ENCODE measurements at regions not wholly inside any gene's neighbourhood (a gene's known extent, or its start where the extent isn't known, plus 50 kb on each side); places are given as distances from the start of the nearest gene placed in this dataset.
A peak's percentile ranks its signal among the peaks of the same experiment; 100 is the strongest.

- DNase-seq: no peak
- Mint-ChIP-seq H3K4me3 (no peak overlapping the region), H3K9me3 (peaks cover 0 to 4% (median 0%) of the 10 kb centered on the region in 7 donors), H3K4me1 (peaks cover 3 to 18% (median 10%) of the 10 kb centered on the region in 4 donors), H3K27me3 (no peaks in the 10 kb centered on the region), H3K27ac (no peak overlapping the region), H3K36me3 (no peaks in the 10 kb centered on the region)
- Histone ChIP-seq H3K4me1 (ENCODE audit: control insufficient read depth, insufficient read depth, low read length, poor library complexity, severe bottlenecking) (peaks cover 6% of the 10 kb centered on the region), H3K36me3 (ENCODE audit: control insufficient read depth, insufficient read depth, low read length) (no peaks in the 10 kb centered on the region), H3K27me3 (ENCODE audit: control insufficient read depth, insufficient read depth, low read length) (no peaks in the 10 kb centered on the region), H3K4me3 (ENCODE audit: low read depth, low read length) (no peak overlapping the region), H3K9me3 (ENCODE audit: control insufficient read depth in 2 of 2, low read length in 2 of 2) (no peaks in the 10 kb centered on the region), H3K27ac (ENCODE audit: insufficient read depth, low read length, poor library complexity, severe bottlenecking) (no peak overlapping the region)
- no peak for ATAC-seq (ENCODE audit: low read depth in 2 of 2)
Measured at GRCh38 chr2:191578031-191578430, 99.9 kb upstream of the NABP1 start.

- no peaks in the 10 kb centered on the region for H3K4me1 ChIP-seq (ENCODE audit: control insufficient read depth, insufficient read depth, low read length, poor library complexity, severe bottlenecking)
- DNase-seq (no peak), ATAC-seq (ENCODE audit: low read depth in 2 of 2) (no peak)
- H3K9me3 Mint-ChIP-seq: peaks cover 0 to 4% (median 0%) of the 10 kb centered on the region in 7 donors
- no peaks in the 10 kb centered on the region for H3K27me3 Mint-ChIP-seq
- no peaks in the 10 kb centered on the region for H3K27me3 ChIP-seq (ENCODE audit: control insufficient read depth, insufficient read depth, low read length)
- H3K36me3 Mint-ChIP-seq: no peaks in the 10 kb centered on the region
- peaks cover 0 to 4% (median 1%) of the 10 kb centered on the region in 4 donors for H3K4me1 Mint-ChIP-seq
- no peak overlapping the region for H3K4me3 Mint-ChIP-seq
- H3K27ac Mint-ChIP-seq: peak overlapping the region in 1 of 3 donors; percentile 10
- H3K4me3 ChIP-seq (ENCODE audit: low read depth, low read length): no peak overlapping the region
- no peaks in the 10 kb centered on the region for H3K9me3 ChIP-seq (ENCODE audit: control insufficient read depth in 2 of 2, low read length in 2 of 2)
- no peaks in the 10 kb centered on the region for H3K36me3 ChIP-seq (ENCODE audit: control insufficient read depth, insufficient read depth, low read length)
- no peak overlapping the region for H3K27ac ChIP-seq (ENCODE audit: insufficient read depth, low read length, poor library complexity, severe bottlenecking)
Measured at GRCh38 chr2:191580581-191580980, 97.4 kb upstream of the NABP1 start.

GRCh38 chr2:191581003-191581402 is 96.9 kb upstream of the NABP1 start:
- H3K27me3 Mint-ChIP-seq: peaks cover 2% of the 10 kb centered on the region
- Histone ChIP-seq H3K27me3 (ENCODE audit: control insufficient read depth, insufficient read depth, low read length) (no peaks in the 10 kb centered on the region), H3K36me3 (ENCODE audit: control insufficient read depth, insufficient read depth, low read length) (no peaks in the 10 kb centered on the region), H3K27ac (ENCODE audit: insufficient read depth, low read length, poor library complexity, severe bottlenecking) (no peak overlapping the region), H3K9me3 (ENCODE audit: control insufficient read depth in 2 of 2, low read length in 2 of 2) (no peaks in the 10 kb centered on the region), H3K4me3 (ENCODE audit: low read depth, low read length) (no peak overlapping the region), H3K4me1 (ENCODE audit: control insufficient read depth, insufficient read depth, low read length, poor library complexity, severe bottlenecking) (no peaks in the 10 kb centered on the region)
- H3K36me3 Mint-ChIP-seq: no peaks in the 10 kb centered on the region
- peaks cover 0 to 9% (median 3%) of the 10 kb centered on the region in 4 donors for H3K4me1 Mint-ChIP-seq
- DNase-seq (no peak), ATAC-seq (ENCODE audit: low read depth in 2 of 2) (no peak)
- H3K4me3 Mint-ChIP-seq: no peak overlapping the region
- H3K27ac Mint-ChIP-seq: peak overlapping the region in 1 of 3 donors; percentile 10
- peaks cover 0 to 4% (median 0%) of the 10 kb centered on the region in 7 donors for H3K9me3 Mint-ChIP-seq

- no peak overlapping the region for H3K27ac ChIP-seq (ENCODE audit: insufficient read depth, low read length, poor library complexity, severe bottlenecking)
- Mint-ChIP-seq H3K27me3 (peaks cover 4% of the 10 kb centered on the region), H3K36me3 (no peaks in the 10 kb centered on the region), H3K9me3 (peaks cover 0 to 4% (median 0%) of the 10 kb centered on the region in 7 donors), H3K4me3 (no peak overlapping the region), H3K27ac (no peak overlapping the region), H3K4me1 (peaks cover 0 to 13% (median 3%) of the 10 kb centered on the region in 4 donors)
- no peaks in the 10 kb centered on the region for H3K9me3 ChIP-seq (ENCODE audit: control insufficient read depth in 2 of 2, low read length in 2 of 2)
- H3K36me3 ChIP-seq (ENCODE audit: control insufficient read depth, insufficient read depth, low read length): no peaks in the 10 kb centered on the region
- DNase-seq: no peak
- no peak for ATAC-seq (ENCODE audit: low read depth in 2 of 2)
- no peak overlapping the region for H3K4me3 ChIP-seq (ENCODE audit: low read depth, low read length)
- no peaks in the 10 kb centered on the region for H3K4me1 ChIP-seq (ENCODE audit: control insufficient read depth, insufficient read depth, low read length, poor library complexity, severe bottlenecking)
- no peaks in the 10 kb centered on the region for H3K27me3 ChIP-seq (ENCODE audit: control insufficient read depth, insufficient read depth, low read length)
Measured at GRCh38 chr2:191582355-191582754, 95.6 kb upstream of the NABP1 start.

GRCh38 chr2:191591025-191591424 is 86.9 kb upstream of the NABP1 start:
- Mint-ChIP-seq H3K27ac (no peak overlapping the region), H3K27me3 (peaks cover 5% of the 10 kb centered on the region), H3K4me3 (no peak overlapping the region), H3K9me3 (peaks cover 0 to 3% (median 0%) of the 10 kb centered on the region in 7 donors), H3K36me3 (no peaks in the 10 kb centered on the region), H3K4me1 (peaks cover 0 to 4% (median 3%) of the 10 kb centered on the region in 4 donors)
- Histone ChIP-seq H3K4me1 (ENCODE audit: control insufficient read depth, insufficient read depth, low read length, poor library complexity, severe bottlenecking) (no peaks in the 10 kb centered on the region), H3K9me3 (ENCODE audit: control insufficient read depth in 2 of 2, low read length in 2 of 2) (no peaks in the 10 kb centered on the region), H3K36me3 (ENCODE audit: control insufficient read depth, insufficient read depth, low read length) (no peaks in the 10 kb centered on the region), H3K4me3 (ENCODE audit: low read depth, low read length) (no peak overlapping the region), H3K27ac (ENCODE audit: insufficient read depth, low read length, poor library complexity, severe bottlenecking) (no peak overlapping the region), H3K27me3 (ENCODE audit: control insufficient read depth, insufficient read depth, low read length) (peaks cover 1% of the 10 kb centered on the region)
- no peak for ATAC-seq (ENCODE audit: low read depth in 2 of 2)
- DNase-seq: no peak

GRCh38 chr2:191593622-191594385 is 84.1 kb upstream of the NABP1 start:
- peaks cover 3% of the 10 kb centered on the region for H3K27me3 ChIP-seq (ENCODE audit: control insufficient read depth, insufficient read depth, low read length)
- H3K4me1 Mint-ChIP-seq: peaks cover 0 to 2% (median 0%) of the 10 kb centered on the region in 4 donors

GRCh38 chr2:191597186-191597751 is 80.7 kb upstream of the NABP1 start:
- no peaks in the 10 kb centered on the region for H3K36me3 Mint-ChIP-seq
- H3K27ac Mint-ChIP-seq: no peak overlapping the region

More at GRCh38 chr2:191593622-191594385, 84.1 kb upstream of the NABP1 start:
- Mint-ChIP-seq H3K36me3 (no peaks in the 10 kb centered on the region), H3K4me3 (no peak overlapping the region), H3K27me3 (peaks cover 13% of the 10 kb centered on the region), H3K9me3 (peaks cover 0 to 3% (median 0%) of the 10 kb centered on the region in 7 donors), H3K27ac (no peak overlapping the region)
- Histone ChIP-seq H3K4me1 (ENCODE audit: control insufficient read depth, insufficient read depth, low read length, poor library complexity, severe bottlenecking) (no peaks in the 10 kb centered on the region), H3K36me3 (ENCODE audit: control insufficient read depth, insufficient read depth, low read length) (no peaks in the 10 kb centered on the region), H3K9me3 (ENCODE audit: control insufficient read depth in 2 of 2, low read length in 2 of 2) (no peaks in the 10 kb centered on the region), H3K4me3 (ENCODE audit: low read depth, low read length) (no peak overlapping the region), H3K27ac (ENCODE audit: insufficient read depth, low read length, poor library complexity, severe bottlenecking) (no peak overlapping the region)
- no peak for DNase-seq
- ATAC-seq (ENCODE audit: low read depth in 2 of 2): no peak

More at GRCh38 chr2:191597186-191597751, 80.7 kb upstream of the NABP1 start:
- Mint-ChIP-seq H3K27me3 (peaks cover 30% of the 10 kb centered on the region), H3K9me3 (peaks cover 0 to 1% (median 0%) of the 10 kb centered on the region in 7 donors), H3K4me3 (no peak overlapping the region), H3K4me1 (no peaks in the 10 kb centered on the region)
- Histone ChIP-seq H3K4me3 (ENCODE audit: low read depth, low read length) (no peak overlapping the region), H3K36me3 (ENCODE audit: control insufficient read depth, insufficient read depth, low read length) (no peaks in the 10 kb centered on the region), H3K27ac (ENCODE audit: insufficient read depth, low read length, poor library complexity, severe bottlenecking) (no peak overlapping the region), H3K9me3 (ENCODE audit: control insufficient read depth in 2 of 2, low read length in 2 of 2) (no peaks in the 10 kb centered on the region), H3K27me3 (ENCODE audit: control insufficient read depth, insufficient read depth, low read length) (peaks cover 3% of the 10 kb centered on the region), H3K4me1 (ENCODE audit: control insufficient read depth, insufficient read depth, low read length, poor library complexity, severe bottlenecking) (no peaks in the 10 kb centered on the region)
- ATAC-seq (ENCODE audit: low read depth in 2 of 2) (no peak), DNase-seq (no peak)

Data from CD4-positive, CD25-positive, alpha-beta regulatory T cell (primary cell).